OCI-LY1 (cell line): ENCODE measurements at regions not wholly inside any gene's neighbourhood (a gene's known extent, or its start where the extent isn't known, plus 50 kb on each side); places are given as distances from the start of the nearest gene placed in this dataset.

Experiments used
- H2AFZ ChIP-seq: fragments of 200-600 bp; sonication (generic), shearing (Covaris generic); 2 replicates; pipeline ENCODE4 v1.6.0; 2014; ENCODE audit warnings: antibody characterized with exemption, mild to moderate bottlenecking, low read length
- H3F3A ChIP-seq: fragments of 200-600 bp; sonication (generic), shearing (Covaris generic); 2 replicates; pipeline ENCODE4 v1.6.0; 2014; ENCODE audit warnings: mild to moderate bottlenecking, antibody characterized with exemption, low read length, moderate library complexity; ENCODE audit not compliant: insufficient read depth
- H3K27ac ChIP-seq: fragments of 200-600 bp; sonication (generic); 2 replicates; pipeline ENCODE4 v1.5.1; 2014; ENCODE audit warnings: low read length, mixed run types, mild to moderate bottlenecking, low read depth; ENCODE audit not compliant: poor library complexity, severe bottlenecking
- H3K27me3 ChIP-seq: fragments of 200-600 bp; sonication (generic); 2 replicates; pipeline ENCODE4 v1.6.0; 2014; ENCODE audit warnings: antibody characterized with exemption, mild to moderate bottlenecking, low read length, moderate library complexity; ENCODE audit not compliant: insufficient read depth
- H3K36me3 ChIP-seq: fragments of 200-600 bp; sonication (generic); 2 replicates; pipeline ENCODE4 v1.6.1; 2014; ENCODE audit warnings: mild to moderate bottlenecking, antibody characterized with exemption, low read length, moderate library complexity, mixed read lengths; ENCODE audit not compliant: insufficient read depth
- H3K4me1 ChIP-seq: fragments of 200-600 bp; sonication (generic); 2 replicates; pipeline ENCODE4 v1.5.1; 2014; ENCODE audit warnings: mild to moderate bottlenecking, low read length, moderate library complexity; ENCODE audit not compliant: insufficient read depth, severe bottlenecking
- H3K4me2 ChIP-seq: fragments of 200-600 bp; sonication (generic), shearing (Covaris generic); 2 replicates; pipeline ENCODE4 v1.6.1; 2014; ENCODE audit warnings: low read length
- H3K4me3 ChIP-seq: fragments of 200-600 bp; sonication (generic); 2 replicates; pipeline ENCODE4 v1.5.1; 2014; ENCODE audit warnings: low read length, low read depth, mild to moderate bottlenecking, mixed read lengths; ENCODE audit not compliant: poor library complexity, severe bottlenecking
- H3K79me2 ChIP-seq: fragments of 200-600 bp; shearing (Covaris generic); 2 replicates; pipeline ENCODE4 v1.6.1; 2016; ENCODE audit warnings: mixed run types, low read length, mixed read lengths; ENCODE audit not compliant: insufficient read depth
- H3K9ac ChIP-seq: fragments of 200-600 bp; sonication (generic), shearing (Covaris generic); 2 replicates; pipeline ENCODE4 v1.6.1; 2014; ENCODE audit warnings: mild to moderate bottlenecking, low read length, mixed read lengths
- H3K9me2 ChIP-seq: fragments of 200-600 bp; sonication (generic), shearing (Covaris generic); 2 replicates; pipeline ENCODE4 v1.6.1; 2014; ENCODE audit warnings: low read depth, mild to moderate bottlenecking, low read length, mixed read lengths
- H3K9me3 ChIP-seq: fragments of 200-600 bp; shearing (Covaris generic); 2 replicates; pipeline ENCODE4 v1.6.1; 2014; ENCODE audit warnings: low read length, mixed read lengths
- H4K20me1 ChIP-seq: fragments of 200-600 bp; sonication (generic), shearing (Covaris generic); 2 replicates; pipeline ENCODE4 v1.6.0; 2016; ENCODE audit warnings: mild to moderate bottlenecking, low read length; ENCODE audit not compliant: insufficient read depth
- EZH2 ChIP-seq: fragments of 200-600 bp; sonication (generic), shearing (Covaris generic); IDR thresholded peaks from 2 replicates; pipeline ENCODE4 v1.8.0; 2017; ENCODE audit warnings: borderline replicate concordance, mixed run types, mild to moderate bottlenecking, antibody characterized with exemption, low read length, moderate library complexity, mixed read lengths
- TF ChIP-seq, protein P1 (sequence below): fragments of 200-600 bp; sonication (generic), shearing (Covaris generic); IDR thresholded peaks from 2 replicates; pipeline ENCODE4 v1.5.1; 2017; ENCODE audit warnings: mild to moderate bottlenecking, antibody characterized with exemption, low read length, moderate library complexity, mixed read lengths

DNA sequence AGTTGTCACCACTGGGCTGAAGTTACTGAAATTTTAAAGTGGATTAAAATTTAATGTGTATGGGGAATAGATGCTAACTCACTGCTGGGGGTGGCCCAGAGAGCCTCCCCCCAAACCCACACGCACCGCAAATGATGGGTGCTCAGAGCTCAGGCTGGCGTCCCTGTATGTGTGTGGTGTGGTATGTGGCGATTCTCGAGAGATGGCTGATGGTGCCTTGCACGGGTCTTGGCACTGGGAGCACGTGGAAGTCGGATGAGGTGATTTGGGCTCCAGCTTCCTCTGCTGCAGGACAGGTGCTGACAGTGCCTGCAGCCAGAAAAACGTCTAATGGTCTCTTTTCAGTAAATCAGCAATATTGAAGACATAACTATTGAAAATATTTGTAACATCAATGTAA, 1473.3 kb downstream of the TBC1D22A start:
- Histone ChIP-seq H3K79me2 (no peaks in the 10 kb centered on the region), H2AFZ (no peak overlapping the region), H3F3A (no peaks in the 10 kb centered on the region), H3K4me3 (no peak overlapping the region), H3K4me2 (no peak overlapping the region), H3K9me2 (no peaks in the 10 kb centered on the region), H3K27ac (no peak overlapping the region), H3K9me3 (peaks cover 11% of the 10 kb centered on the region), H3K27me3 (no peaks in the 10 kb centered on the region; the same call in 1 of the 2 replicates), H3K4me1 (no peaks in the 10 kb centered on the region), H3K36me3 (no peaks in the 10 kb centered on the region; the same call in 1 of the 2 replicates), H4K20me1 (no peaks in the 10 kb centered on the region), H3K9ac (no peak overlapping the region)
- TF ChIP-seq EZH2, result no peak
- TF ChIP-seq, protein P1, sequence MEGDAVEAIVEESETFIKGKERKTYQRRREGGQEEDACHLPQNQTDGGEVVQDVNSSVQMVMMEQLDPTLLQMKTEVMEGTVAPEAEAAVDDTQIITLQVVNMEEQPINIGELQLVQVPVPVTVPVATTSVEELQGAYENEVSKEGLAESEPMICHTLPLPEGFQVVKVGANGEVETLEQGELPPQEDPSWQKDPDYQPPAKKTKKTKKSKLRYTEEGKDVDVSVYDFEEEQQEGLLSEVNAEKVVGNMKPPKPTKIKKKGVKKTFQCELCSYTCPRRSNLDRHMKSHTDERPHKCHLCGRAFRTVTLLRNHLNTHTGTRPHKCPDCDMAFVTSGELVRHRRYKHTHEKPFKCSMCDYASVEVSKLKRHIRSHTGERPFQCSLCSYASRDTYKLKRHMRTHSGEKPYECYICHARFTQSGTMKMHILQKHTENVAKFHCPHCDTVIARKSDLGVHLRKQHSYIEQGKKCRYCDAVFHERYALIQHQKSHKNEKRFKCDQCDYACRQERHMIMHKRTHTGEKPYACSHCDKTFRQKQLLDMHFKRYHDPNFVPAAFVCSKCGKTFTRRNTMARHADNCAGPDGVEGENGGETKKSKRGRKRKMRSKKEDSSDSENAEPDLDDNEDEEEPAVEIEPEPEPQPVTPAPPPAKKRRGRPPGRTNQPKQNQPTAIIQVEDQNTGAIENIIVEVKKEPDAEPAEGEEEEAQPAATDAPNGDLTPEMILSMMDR, result no peak

DNA sequence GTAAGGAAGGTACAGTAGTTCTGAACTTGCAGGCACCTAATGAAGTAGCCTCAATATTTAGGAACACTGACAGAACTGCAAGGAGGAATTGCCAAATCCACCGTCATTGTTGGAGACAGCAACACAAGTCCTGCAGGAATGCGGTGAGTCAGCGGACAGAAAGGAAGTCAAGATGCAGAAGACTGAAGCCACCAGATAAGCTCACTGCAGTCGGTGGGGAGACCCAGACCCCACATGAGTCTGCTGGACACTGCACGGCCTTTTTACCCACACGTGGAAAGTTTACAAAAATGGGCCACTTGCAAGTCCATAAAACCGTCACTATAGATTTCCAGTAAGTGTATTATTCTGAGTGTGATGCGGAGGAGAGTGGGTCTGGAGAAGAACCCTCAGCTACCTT, 1471.6 kb downstream of the TBC1D22A start:
- no peak overlapping the region for H2AFZ ChIP-seq
- TF ChIP-seq, protein P1, result no peak
- TF ChIP-seq EZH2, result no peak
- no peaks in the 10 kb centered on the region for H3K79me2 ChIP-seq
- H3K27ac ChIP-seq, result no peak overlapping the region
- no peaks in the 10 kb centered on the region; the same call in 1 of the 2 replicates for H3K27me3 ChIP-seq
- no peaks in the 10 kb centered on the region for H3K4me1 ChIP-seq
- H3F3A ChIP-seq, result no peaks in the 10 kb centered on the region
- no peaks in the 10 kb centered on the region for H3K9me2 ChIP-seq
- no peak overlapping the region for H3K4me3 ChIP-seq
- peaks cover 11% of the 10 kb centered on the region for H3K9me3 ChIP-seq
- no peak overlapping the region for H3K4me2 ChIP-seq
- no peak overlapping the region for H3K9ac ChIP-seq
- H4K20me1 ChIP-seq, result no peaks in the 10 kb centered on the region
- H3K36me3 ChIP-seq, result no peaks in the 10 kb centered on the region; the same call in 1 of the 2 replicates

DNA sequence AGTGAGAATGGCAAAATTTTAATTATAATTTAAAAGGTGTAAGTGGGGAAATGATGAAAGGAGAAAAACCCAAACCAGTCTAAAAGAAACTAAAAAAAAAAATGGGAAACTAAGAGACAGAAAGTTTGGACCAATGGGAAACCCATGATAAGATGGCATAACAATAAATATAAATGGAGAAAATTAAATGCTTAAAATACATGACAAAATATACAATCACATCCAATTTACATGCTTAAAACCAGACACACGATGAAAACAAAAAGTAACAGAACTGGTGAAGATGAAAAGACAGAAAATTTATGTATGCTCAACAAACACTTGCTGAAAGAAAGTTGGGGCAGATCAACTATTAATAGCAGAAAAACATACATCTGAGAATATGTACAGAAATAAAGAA, 1471.1 kb downstream of the TBC1D22A start:
- Histone ChIP-seq H3K4me3 (no peak overlapping the region), H3K9ac (no peak overlapping the region), H3K27me3 (peaks cover under 1% of the 10 kb centered on the region; the same call in 1 of the 2 replicates), H2AFZ (no peak overlapping the region), H4K20me1 (no peaks in the 10 kb centered on the region), H3K4me2 (no peak overlapping the region), H3K9me2 (no peaks in the 10 kb centered on the region), H3K79me2 (no peaks in the 10 kb centered on the region), H3K4me1 (no peaks in the 10 kb centered on the region), H3K27ac (no peak overlapping the region), H3K36me3 (no peaks in the 10 kb centered on the region; the same call in 1 of the 2 replicates), H3K9me3 (peaks cover 11% of the 10 kb centered on the region), H3F3A (no peaks in the 10 kb centered on the region)
- TF ChIP-seq, protein P1, result no peak
- no peak for TF ChIP-seq EZH2
